Fibroblast of skin of scalp (primary cell): ENCODE measurements at regions not wholly inside any gene's neighbourhood (a gene's known extent, or its start where the extent isn't known, plus 50 kb on each side); places are given as distances from the start of the nearest gene placed in this dataset.
A peak's percentile ranks its signal among the peaks of the same experiment; 100 is the strongest.
"Not testable (repeated sequence)": the region's sequence is repeated elsewhere in the genome, so short reads cannot be mapped to it uniquely, and the experiment has no call there.

ENCODE experiments used
- DNase-seq: peaks from one replicate; pipeline ENCODE4 v3.0.0-alpha.2; 2013

- DNase-seq, result no peak
These were observed 963.7 kb downstream of the PLOD2 start for GRCh38 chr3:145197051-145197820.

GRCh38 chr3:145197821-145198220 lies 963.2 kb downstream of the PLOD2 start:
- no peak for DNase-seq

GRCh38 chr3:145209561-145209960 lies 951.4 kb downstream of the PLOD2 start:
- DNase-seq, result no peak

GRCh38 chr3:145219355-145220235 lies 941.4 kb downstream of the PLOD2 start:
- no peak for DNase-seq

- DNase-seq, result peak; percentile 67
These were observed 936.1 kb downstream of the PLOD2 start for GRCh38 chr3:145224886-145225285.

GRCh38 chr3:145243875-145244274 lies 917.1 kb downstream of the PLOD2 start:
- DNase-seq, result peak; percentile 91

GRCh38 chr3:145244327-145244726 lies 916.7 kb downstream of the PLOD2 start:
- no peak for DNase-seq

GRCh38 chr3:145246291-145246690 lies 914.7 kb downstream of the PLOD2 start:
- no peak for DNase-seq

GRCh38 chr3:145248928-145249327 lies 912.1 kb downstream of the PLOD2 start:
- DNase-seq, result no peak

GRCh38 chr3:145251311-145251710 lies 909.7 kb downstream of the PLOD2 start:
- DNase-seq, result peak; percentile 4

- DNase-seq, result not testable (repeated sequence)
These were observed 903.0 kb downstream of the PLOD2 start for GRCh38 chr3:145257967-145258366.

GRCh38 chr3:145259166-145259880 lies 901.7 kb downstream of the PLOD2 start:
- no peak for DNase-seq

GRCh38 chr3:145263458-145263857 lies 897.5 kb downstream of the PLOD2 start:
- DNase-seq, result not testable (repeated sequence)

- DNase-seq, result no peak
These were observed 894.6 kb downstream of the PLOD2 start for GRCh38 chr3:145266368-145266767.

- DNase-seq, result no peak
These were observed 891.9 kb downstream of the PLOD2 start for GRCh38 chr3:145269106-145269505.

GRCh38 chr3:145272684-145273083 lies 888.3 kb downstream of the PLOD2 start:
- peak; percentile 48 for DNase-seq

GRCh38 chr3:145282505-145282904 lies 878.5 kb downstream of the PLOD2 start:
- no peak for DNase-seq

GRCh38 chr3:145286937-145287336 lies 874.0 kb downstream of the PLOD2 start:
- no peak for DNase-seq

- no peak for DNase-seq
These were observed 871.0 kb downstream of the PLOD2 start for GRCh38 chr3:145290010-145290409.

- DNase-seq, result no peak
These were observed 866.4 kb downstream of the PLOD2 start for GRCh38 chr3:145294572-145294971.

GRCh38 chr3:145307272-145307671 lies 853.7 kb downstream of the PLOD2 start:
- no peak for DNase-seq

- no peak for DNase-seq
These were observed 847.2 kb downstream of the PLOD2 start for GRCh38 chr3:145313751-145314150.

GRCh38 chr3:145316253-145316652 lies 844.7 kb downstream of the PLOD2 start:
- DNase-seq, result not testable (repeated sequence)
